ENCODE measurements at regions not wholly inside any gene's neighbourhood (a gene's known extent, or its start where the extent isn't known, plus 50 kb on each side); places are given as distances from the start of the nearest gene placed in this dataset.

DNA sequence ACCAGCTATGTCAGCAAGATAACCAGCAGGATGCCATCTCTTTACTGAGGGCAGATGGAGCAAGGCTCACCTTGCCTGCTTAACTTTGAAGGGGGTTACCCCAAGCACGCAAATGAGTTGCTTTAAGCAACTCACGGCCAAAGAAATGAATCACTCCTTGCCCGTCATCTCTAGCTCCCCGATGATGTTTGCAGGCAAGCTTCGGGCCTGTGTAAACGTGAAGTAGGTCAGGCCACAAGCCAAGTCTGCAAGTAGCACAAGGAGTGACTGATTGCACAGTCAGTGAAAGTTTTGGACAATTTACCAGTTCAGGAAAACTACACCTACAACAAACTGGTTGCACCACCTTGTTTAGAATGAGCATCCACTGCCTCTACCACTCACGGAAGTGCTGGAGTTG lies 699.7 kb upstream of the TBX3 start:
- peaks cover 4% of the 10 kb centered on the region for H3K27me3 ChIP-seq (ENCODE audit: control insufficient read depth, insufficient read depth, low read length)
- no peaks in the 10 kb centered on the region for H3K36me3 ChIP-seq (ENCODE audit: control insufficient read depth, insufficient read depth, low read length)
- no peak overlapping the region for H3K4me3 ChIP-seq (ENCODE audit: low read depth, low read length)
- TF ChIP-seq CTCF (IDR thresholded peaks at IDR 0.05; ENCODE audit: insufficient read depth, low read length, poor library complexity, severe bottlenecking), result no peak
- DNase-seq (ENCODE audit: low read depth), result no peak

DNA sequence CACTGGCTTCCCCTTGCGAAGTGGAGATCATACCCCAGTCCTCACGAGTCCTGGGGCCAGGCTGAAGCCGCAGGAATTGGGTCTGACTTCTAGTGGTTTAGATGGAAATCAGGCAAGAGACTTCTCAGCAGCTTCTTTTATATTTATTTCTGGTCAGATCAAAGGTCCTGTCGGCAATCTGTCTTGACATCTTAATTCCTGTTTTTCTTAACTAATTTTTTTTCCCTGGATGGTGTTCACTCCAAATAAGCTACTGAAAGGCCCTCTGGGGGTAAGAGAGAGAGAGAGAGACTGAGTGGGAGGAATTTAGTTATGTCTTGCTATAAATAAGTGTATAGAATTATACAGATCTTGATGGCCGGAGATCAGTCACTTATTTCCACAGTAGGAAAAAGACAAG lies 698.7 kb upstream of the TBX3 start:
- Histone ChIP-seq H3K27me3 (ENCODE audit: control insufficient read depth, insufficient read depth, low read length) (peaks cover 4% of the 10 kb centered on the region), H3K4me3 (ENCODE audit: low read depth, low read length) (no peak overlapping the region), H3K36me3 (ENCODE audit: control insufficient read depth, insufficient read depth, low read length) (no peaks in the 10 kb centered on the region)
- TF ChIP-seq CTCF (IDR thresholded peaks at IDR 0.05; ENCODE audit: insufficient read depth, low read length, poor library complexity, severe bottlenecking), result no peak
- DNase-seq (ENCODE audit: low read depth), result no peak

DNA sequence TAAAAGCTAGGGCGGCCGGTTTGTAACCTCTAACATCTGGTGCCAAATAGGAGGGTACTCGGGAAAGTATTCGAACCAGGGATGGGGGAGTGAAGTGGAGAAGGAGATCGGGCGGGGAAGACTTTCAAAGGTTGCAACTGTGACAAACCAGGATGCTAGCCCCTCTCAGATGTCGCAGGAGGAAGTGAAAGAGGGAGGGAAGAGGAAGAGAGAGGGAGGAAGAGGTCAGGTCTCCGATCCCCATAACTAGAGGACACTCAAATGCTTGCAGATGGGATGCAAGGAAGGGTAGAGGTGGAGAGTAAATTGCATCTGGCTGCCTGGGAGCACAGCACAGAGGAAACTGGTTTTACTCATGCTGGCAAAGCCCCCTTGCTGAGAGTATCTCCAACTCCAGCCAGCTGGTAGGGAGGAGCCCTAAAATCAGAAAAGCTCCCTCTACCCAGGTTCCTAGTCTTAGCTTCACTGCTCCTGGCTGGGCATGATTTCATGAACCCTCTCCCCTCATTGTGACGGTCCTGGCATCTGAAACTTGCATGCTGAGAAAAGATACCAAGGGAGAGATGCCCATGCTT lies 696.7 kb upstream of the TBX3 start:
- Histone ChIP-seq H3K36me3 (ENCODE audit: control insufficient read depth, insufficient read depth, low read length) (no peaks in the 10 kb centered on the region), H3K27me3 (ENCODE audit: control insufficient read depth, insufficient read depth, low read length) (peaks cover 4% of the 10 kb centered on the region), H3K4me3 (ENCODE audit: low read depth, low read length) (no peak overlapping the region)
- TF ChIP-seq CTCF (IDR thresholded peaks at IDR 0.05; ENCODE audit: insufficient read depth, low read length, poor library complexity, severe bottlenecking), result no peak
- DNase-seq (ENCODE audit: low read depth), result no peak

DNA sequence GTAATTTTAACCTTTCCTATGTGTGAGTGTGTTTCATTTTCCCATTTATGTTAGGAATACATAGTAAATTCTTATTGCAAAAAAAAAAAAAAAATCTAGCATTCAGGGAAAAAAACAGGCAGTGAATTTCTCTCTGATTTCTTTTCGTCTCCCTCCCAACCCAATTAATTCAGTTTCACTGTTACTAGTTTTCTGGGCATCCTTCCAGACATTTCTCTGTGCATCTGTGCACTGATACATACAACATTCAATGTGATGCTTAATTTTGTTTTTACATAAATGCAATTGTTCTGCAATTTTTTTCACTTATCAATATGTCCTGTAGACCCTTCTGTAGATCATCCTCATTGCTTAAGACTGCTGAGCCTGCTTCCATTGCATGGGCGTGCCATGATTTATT lies 694.3 kb upstream of the TBX3 start:
- no peak for TF ChIP-seq CTCF (IDR thresholded peaks at IDR 0.05; ENCODE audit: insufficient read depth, low read length, poor library complexity, severe bottlenecking)
- H3K36me3 ChIP-seq (ENCODE audit: control insufficient read depth, insufficient read depth, low read length), result no peaks in the 10 kb centered on the region
- DNase-seq (ENCODE audit: low read depth), result no peak
- H3K27me3 ChIP-seq (ENCODE audit: control insufficient read depth, insufficient read depth, low read length), result peaks cover 4% of the 10 kb centered on the region
- H3K4me3 ChIP-seq (ENCODE audit: low read depth, low read length), result no peak overlapping the region

- no peak for DNase-seq (ENCODE audit: low read depth)
- H3K27me3 ChIP-seq (ENCODE audit: control insufficient read depth, insufficient read depth, low read length), result peaks cover 4% of the 10 kb centered on the region
- no peaks in the 10 kb centered on the region for H3K36me3 ChIP-seq (ENCODE audit: control insufficient read depth, insufficient read depth, low read length)
- TF ChIP-seq CTCF (IDR thresholded peaks at IDR 0.05; ENCODE audit: insufficient read depth, low read length, poor library complexity, severe bottlenecking), result no peak
- H3K4me3 ChIP-seq (ENCODE audit: low read depth, low read length), result no peak overlapping the region
Observed at GRCh38 chr12:115377779-115378178, 693.8 kb upstream of the TBX3 start.

- Histone ChIP-seq H3K36me3 (ENCODE audit: control insufficient read depth, insufficient read depth, low read length) (no peaks in the 10 kb centered on the region), H3K4me3 (ENCODE audit: low read depth, low read length) (no peak overlapping the region), H3K27me3 (ENCODE audit: control insufficient read depth, insufficient read depth, low read length) (peaks cover 4% of the 10 kb centered on the region)
- no peak for TF ChIP-seq CTCF (IDR thresholded peaks at IDR 0.05; ENCODE audit: insufficient read depth, low read length, poor library complexity, severe bottlenecking)
- DNase-seq (ENCODE audit: low read depth), result no peak
Observed at GRCh38 chr12:115377230-115377629, 693.3 kb upstream of the TBX3 start.

Measured in kidney epithelial cell (primary cell).